Hematopoietic multipotent progenitor cell treated with erythropoietin and hydrocortisone succinate and interleukin-3 and kit ligand, for 8 days (in vitro differentiated cells): ENCODE measurements at regions not wholly inside any gene's neighbourhood (a gene's known extent, or its start where the extent isn't known, plus 50 kb on each side); places are given as distances from the start of the nearest gene placed in this dataset.
A peak's percentile ranks its signal among the peaks of the same experiment; 100 is the strongest.

Experiments used
- DNase-seq: peaks from one replicate; pipeline ENCODE4 v3.0.0-alpha.2; 2015

- DNase-seq: no peak
Observed at GRCh38 chr16:85258629-85259028, 146.4 kb upstream of the CIBAR2 start.

- no peak for DNase-seq
Observed at GRCh38 chr16:85259115-85259831, 147.0 kb upstream of the CIBAR2 start.

- no peak for DNase-seq
Observed at GRCh38 chr16:85259832-85260167, 147.5 kb upstream of the CIBAR2 start.

- no peak for DNase-seq
Observed at GRCh38 chr16:85261204-85261603, 148.9 kb upstream of the CIBAR2 start.

- DNase-seq: peak; percentile 51
Observed at GRCh38 chr16:85261657-85262557, 149.6 kb upstream of the CIBAR2 start.

DNA sequence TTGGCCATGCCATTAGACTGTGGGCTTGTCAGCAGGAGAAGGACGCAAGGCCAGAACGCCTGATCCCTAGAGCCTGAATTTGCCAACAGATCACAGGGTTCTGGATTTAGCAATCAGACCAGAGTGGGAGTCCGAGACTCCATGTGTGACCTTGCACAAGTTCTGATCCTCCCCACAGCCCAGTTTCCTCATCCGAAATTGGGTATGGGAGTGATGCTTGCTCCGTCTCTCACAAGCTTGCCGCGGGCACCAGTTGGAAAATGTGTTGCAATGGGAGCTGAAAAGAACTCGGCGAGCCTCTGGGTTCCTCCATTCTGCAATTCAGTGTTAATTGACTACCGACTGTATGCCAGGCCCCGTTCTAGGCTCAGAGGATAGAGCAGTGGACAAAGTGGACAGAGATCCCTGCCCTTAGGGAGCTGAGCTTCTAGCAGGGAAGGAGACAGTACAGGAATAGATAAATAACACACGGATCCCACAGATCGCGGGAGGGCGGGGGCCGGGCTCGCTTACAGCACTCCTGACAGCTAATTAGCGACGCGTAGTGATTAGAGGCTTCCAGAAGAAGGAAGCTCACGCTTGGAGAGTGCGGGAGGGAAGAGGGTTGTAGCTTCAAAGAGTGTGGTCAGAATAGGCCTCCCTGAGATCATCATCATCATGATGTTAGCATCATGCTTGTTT lies 150.4 kb upstream of the CIBAR2 start:
- no peak for DNase-seq

GRCh38 chr16:85263239-85263585 lies 150.9 kb upstream of the CIBAR2 start:
- DNase-seq: no peak

DNA sequence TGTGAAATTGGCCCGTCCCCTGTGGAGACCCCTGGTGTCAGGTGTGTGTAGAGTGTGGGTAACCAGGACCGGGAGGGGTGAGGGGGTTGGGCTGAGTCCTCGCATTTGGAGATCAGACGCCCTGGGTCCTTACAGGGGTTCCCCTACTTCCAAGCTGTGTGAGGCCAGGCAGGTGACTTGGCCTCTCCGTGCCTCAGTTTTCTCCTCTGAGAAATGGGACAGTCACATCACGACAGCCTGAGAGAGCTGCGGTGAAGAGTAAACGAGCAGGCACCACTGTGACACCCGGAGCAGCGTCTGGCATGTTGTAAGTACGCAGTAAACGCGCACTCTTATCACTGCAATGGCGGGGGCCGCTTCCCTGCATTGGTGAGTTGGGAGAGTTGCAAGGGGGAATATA lies 152.5 kb upstream of the CIBAR2 start:
- no peak for DNase-seq

- DNase-seq: no peak
Observed at GRCh38 chr16:85265161-85265784, 153.0 kb upstream of the CIBAR2 start.

DNA sequence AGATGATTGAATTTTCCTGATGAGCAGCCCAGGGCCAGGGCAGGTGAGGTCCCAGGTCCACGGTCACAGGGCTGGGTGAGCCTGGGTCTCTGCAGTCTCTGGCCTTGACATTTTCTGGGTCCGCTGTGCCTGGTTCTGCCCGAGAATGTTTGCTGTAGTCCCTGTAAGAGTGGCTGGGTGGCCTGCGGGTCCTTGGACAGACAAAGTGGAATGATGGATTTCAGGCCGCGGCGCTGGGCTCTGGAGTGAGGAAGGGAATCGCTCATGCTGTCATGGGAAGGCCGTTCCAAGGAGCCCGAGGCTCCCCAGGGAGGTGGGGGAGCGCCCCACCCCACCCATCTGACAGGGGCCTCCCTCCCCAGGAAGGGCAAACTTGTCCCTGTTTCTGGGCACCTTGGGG lies 153.5 kb upstream of the CIBAR2 start:
- no peak for DNase-seq

- DNase-seq: no peak
Observed at GRCh38 chr16:85266857-85267256, 154.6 kb upstream of the CIBAR2 start.

DNA sequence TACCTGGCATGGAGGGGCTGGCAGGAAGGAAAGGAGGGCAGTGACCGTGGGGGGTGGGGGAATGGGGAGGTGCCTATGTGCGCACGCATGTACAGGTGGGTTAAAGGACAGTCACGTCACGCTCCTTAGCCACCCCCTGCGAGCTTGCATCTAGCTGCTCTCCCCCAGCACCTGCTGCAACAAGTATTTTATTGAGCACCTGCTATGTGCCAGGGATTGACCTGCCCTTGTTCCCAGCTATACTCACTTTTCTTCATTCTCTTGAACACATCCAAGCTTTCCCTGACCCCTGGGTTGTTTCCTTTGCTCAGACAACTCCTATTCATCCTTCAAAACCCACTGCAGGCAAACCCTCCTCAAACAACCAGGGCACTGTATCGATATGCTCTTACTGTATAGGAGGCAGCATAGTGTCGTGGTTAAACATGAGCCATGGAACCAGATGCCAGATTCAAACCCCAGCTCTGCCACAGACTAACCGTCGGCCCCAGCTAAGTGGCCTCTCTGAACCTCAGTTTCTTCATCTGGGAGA lies 155.2 kb upstream of the CIBAR2 start:
- DNase-seq: no peak

- DNase-seq: no peak
Observed at GRCh38 chr16:85269165-85269564, 156.9 kb upstream of the CIBAR2 start.

DNA sequence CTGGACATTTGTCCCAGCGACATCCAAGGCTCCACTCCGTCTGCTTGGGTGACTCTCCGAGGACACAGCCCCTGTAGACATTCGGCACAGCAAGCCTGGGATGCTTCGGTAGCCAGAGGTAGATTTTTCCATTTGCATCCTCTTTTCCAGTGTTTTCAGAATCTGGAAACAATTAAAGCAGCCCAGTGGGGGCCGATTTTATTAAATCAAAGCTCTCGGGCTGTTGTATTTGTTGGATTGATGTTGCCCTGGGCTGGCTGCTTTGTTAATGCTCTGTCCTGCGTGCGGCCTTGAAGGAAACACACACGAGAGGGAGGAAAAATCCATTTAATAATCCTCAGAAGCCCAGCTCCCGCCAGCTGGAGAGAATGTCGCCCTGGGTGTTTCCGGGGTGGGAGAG lies 158.1 kb upstream of the CIBAR2 start:
- DNase-seq: no peak

- DNase-seq: no peak
Observed at GRCh38 chr16:85271198-85271597, 158.9 kb upstream of the CIBAR2 start.

GRCh38 chr16:85273293-85273692 lies 161.0 kb upstream of the CIBAR2 start:
- no peak for DNase-seq

DNA sequence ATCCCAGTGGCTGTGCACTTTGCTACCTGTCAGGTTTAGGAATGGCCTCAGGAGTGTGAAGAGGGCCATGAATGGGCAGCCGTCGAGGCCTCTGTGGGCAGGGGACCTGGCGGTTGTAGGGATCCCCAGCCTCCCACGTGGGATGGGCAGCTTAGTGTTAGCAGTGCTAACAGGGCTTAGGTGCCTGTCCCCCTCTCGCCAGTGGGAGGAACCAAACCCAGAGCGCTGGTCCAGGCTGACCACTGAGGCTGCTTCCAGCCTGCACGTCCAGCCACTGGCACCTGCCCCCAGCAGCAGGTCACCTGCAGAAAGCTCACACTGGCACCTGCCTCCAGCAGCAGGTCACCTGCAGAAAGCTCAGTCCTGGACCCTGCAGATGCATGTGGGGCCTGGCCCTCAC lies 162.2 kb upstream of the CIBAR2 start:
- no peak for DNase-seq

DNA sequence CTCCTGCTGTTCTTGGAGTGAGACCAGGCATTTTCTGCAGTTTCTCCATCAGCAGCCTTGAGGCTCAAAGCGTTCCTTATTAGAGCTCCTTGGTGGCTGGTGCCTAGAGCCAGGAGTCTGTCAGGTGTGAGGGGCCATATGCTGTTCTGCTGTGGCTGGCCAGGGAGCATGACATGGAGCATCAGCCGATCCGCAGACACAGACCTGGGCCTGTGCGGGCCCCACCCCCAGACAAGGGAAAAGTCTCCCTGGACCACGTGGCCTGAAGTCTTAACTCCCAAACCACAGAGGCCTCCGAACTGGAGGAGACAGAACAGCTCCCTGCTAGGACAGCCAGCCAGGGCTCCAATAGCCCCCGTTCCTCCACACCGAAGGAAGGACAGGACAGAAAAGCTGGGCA lies 162.7 kb upstream of the CIBAR2 start:
- no peak for DNase-seq

DNA sequence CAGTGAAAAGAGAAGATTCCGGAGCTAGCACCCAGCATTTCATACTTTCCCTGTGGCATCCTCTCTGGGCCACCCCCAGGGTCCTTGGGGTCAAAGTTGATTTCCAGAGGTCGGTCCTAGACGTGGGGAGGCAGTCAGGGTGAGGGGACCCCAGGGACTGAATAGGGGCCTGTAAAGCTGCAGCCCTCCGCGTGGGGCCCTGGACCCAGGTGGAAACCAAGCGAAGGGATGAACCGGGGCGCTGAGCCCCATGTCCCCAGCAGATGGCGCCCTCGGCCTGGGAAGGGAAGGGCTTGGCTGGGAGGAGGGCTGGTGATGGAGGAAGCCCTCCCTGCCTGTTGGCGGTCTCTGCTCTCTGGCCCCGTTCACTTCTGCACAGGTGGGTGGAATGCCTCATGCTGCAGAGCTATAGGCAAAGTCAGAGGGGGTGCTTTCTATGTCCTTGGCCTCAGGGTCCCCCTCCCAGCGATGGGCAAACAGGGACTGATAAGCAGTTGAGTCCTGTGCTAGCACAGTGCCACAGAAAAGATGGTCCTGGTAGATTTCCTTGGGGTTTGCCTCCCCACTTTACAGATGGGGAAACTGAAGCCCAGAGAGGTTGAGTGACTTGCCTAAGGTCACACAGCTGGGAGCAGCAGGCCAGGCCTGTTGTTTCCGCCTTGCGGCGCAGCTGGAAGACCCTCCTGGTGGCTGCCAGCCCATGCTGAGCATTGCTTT lies 163.4 kb upstream of the CIBAR2 start:
- peak; percentile 65 for DNase-seq

- no peak for DNase-seq
Observed at GRCh38 chr16:85276258-85276657, 164.0 kb upstream of the CIBAR2 start.

DNA sequence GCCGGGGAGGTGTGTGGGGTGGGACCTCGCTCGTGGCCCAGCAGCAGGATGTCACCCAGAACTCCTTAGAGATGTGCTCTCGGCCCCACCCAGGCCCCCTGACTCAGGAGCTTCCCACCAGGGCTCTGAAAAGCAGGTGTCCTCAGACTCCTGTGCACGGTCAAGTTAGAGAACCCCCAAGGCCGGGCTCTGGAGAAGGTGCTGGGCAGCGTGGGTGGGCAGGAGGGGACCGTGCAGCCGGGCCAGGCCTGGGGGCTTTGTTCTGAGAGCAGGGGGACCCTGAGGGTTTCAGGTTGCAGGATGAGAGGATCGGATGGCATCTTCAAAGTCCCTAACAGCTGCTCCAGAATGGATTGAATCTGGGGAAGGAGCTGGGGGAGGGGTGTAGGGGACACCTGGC lies 164.4 kb upstream of the CIBAR2 start:
- no peak for DNase-seq

GRCh38 chr16:85278839-85279238 lies 166.6 kb upstream of the CIBAR2 start:
- no peak for DNase-seq

DNA sequence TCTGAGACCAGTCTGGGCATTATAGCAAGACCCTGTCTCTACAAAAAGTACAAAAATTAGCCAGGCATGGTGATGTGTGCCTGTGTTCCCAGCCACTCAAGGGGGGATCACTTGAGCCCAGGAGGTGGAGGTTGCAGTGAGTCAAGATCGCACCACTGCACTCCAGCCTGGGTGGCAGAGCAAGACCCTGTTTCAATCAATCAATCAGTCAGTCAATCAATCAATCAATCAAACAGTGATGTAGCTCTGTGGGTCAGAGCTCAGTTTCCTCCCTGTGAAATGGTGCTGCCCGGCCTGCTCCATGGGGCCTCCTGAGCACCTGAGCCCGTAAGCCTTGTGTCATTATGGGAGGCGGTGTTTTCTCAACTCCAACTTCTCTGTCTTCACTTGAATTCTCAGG lies 167.1 kb upstream of the CIBAR2 start:
- no peak for DNase-seq
